ENCODE measurements at regions not wholly inside any gene's neighbourhood (a gene's known extent, or its start where the extent isn't known, plus 50 kb on each side); places are given as distances from the start of the nearest gene placed in this dataset.

GRCh38 chr10:4661511-4662255, 164.3 kb upstream of the AKR1E2 start:
- DNase-seq (ENCODE audit: low read depth) (no peak), FAIRE-seq (no peak)
- Histone ChIP-seq H3K27me3 (ENCODE audit: control insufficient read depth, insufficient read depth, low read length) (no peaks in the 10 kb centered on the region), H3K4me3 (ENCODE audit: low read depth, low read length) (no peak overlapping the region), H3K36me3 (ENCODE audit: control insufficient read depth, insufficient read depth, low read length) (no peaks in the 10 kb centered on the region)
- no peak for TF ChIP-seq CTCF (IDR thresholded peaks at IDR 0.05; ENCODE audit: insufficient read depth, low read length, severe bottlenecking)

GRCh38 chr10:4658777-4659176, 167.2 kb upstream of the AKR1E2 start:
- no peaks in the 10 kb centered on the region for H3K27me3 ChIP-seq (ENCODE audit: control insufficient read depth, insufficient read depth, low read length)
- DNase-seq (ENCODE audit: low read depth) (no peak), FAIRE-seq (no peak)
- no peak for TF ChIP-seq CTCF (IDR thresholded peaks at IDR 0.05; ENCODE audit: insufficient read depth, low read length, severe bottlenecking)
- no peaks in the 10 kb centered on the region for H3K36me3 ChIP-seq (ENCODE audit: control insufficient read depth, insufficient read depth, low read length)
- H3K4me3 ChIP-seq (ENCODE audit: low read depth, low read length): no peak overlapping the region

GRCh38 chr10:4656576-4657194, 169.3 kb upstream of the AKR1E2 start:
- FAIRE-seq (no peak), DNase-seq (ENCODE audit: low read depth) (no peak)
- Histone ChIP-seq H3K4me3 (ENCODE audit: low read depth, low read length) (no peak overlapping the region), H3K27me3 (ENCODE audit: control insufficient read depth, insufficient read depth, low read length) (no peaks in the 10 kb centered on the region), H3K36me3 (ENCODE audit: control insufficient read depth, insufficient read depth, low read length) (no peaks in the 10 kb centered on the region)
- peak; percentile 78 for TF ChIP-seq CTCF (IDR thresholded peaks at IDR 0.05; ENCODE audit: insufficient read depth, low read length, severe bottlenecking)

GRCh38 chr10:4655879-4656278, 170.1 kb upstream of the AKR1E2 start:
- Histone ChIP-seq H3K36me3 (ENCODE audit: control insufficient read depth, insufficient read depth, low read length) (no peaks in the 10 kb centered on the region), H3K4me3 (ENCODE audit: low read depth, low read length) (no peak overlapping the region), H3K27me3 (ENCODE audit: control insufficient read depth, insufficient read depth, low read length) (no peaks in the 10 kb centered on the region)
- DNase-seq (ENCODE audit: low read depth) (no peak), FAIRE-seq (no peak)
- no peak for TF ChIP-seq CTCF (IDR thresholded peaks at IDR 0.05; ENCODE audit: insufficient read depth, low read length, severe bottlenecking)

- DNase-seq (ENCODE audit: low read depth): no peak
- TF ChIP-seq CTCF (IDR thresholded peaks at IDR 0.05; ENCODE audit: insufficient read depth, low read length, severe bottlenecking): no peak
- FAIRE-seq: no peak
These were observed 170.6 kb upstream of the AKR1E2 start for GRCh38 chr10:4655406-4655805.

More at GRCh38 chr10:4655406-4655805, 170.6 kb upstream of the AKR1E2 start:
- no peaks in the 10 kb centered on the region for H3K36me3 ChIP-seq (ENCODE audit: control insufficient read depth, insufficient read depth, low read length)
- H3K27me3 ChIP-seq (ENCODE audit: control insufficient read depth, insufficient read depth, low read length): no peaks in the 10 kb centered on the region
- H3K4me3 ChIP-seq (ENCODE audit: low read depth, low read length): no peak overlapping the region

Measured in bronchial epithelial cell (primary cell).